Neuronal stem cell (in vitro differentiated cells): ENCODE measurements at regions not wholly inside any gene's neighbourhood (a gene's known extent, or its start where the extent isn't known, plus 50 kb on each side); places are given as distances from the start of the nearest gene placed in this dataset.

Source experiments
- DNase-seq: peaks from one replicate; pipeline ENCODE4 v3.0.0-alpha.2; 2013; ENCODE audit warnings: low spot score
- H2AFZ ChIP-seq: one replicate; pipeline ENCODE4 v1.6.1; 2013; ENCODE audit warnings: mild to moderate bottlenecking, low read length, inconsistent platforms
- H2AK5ac ChIP-seq: 2 replicates; pipeline ENCODE4 v1.6.1; 2013; ENCODE audit warnings: low read depth, mild to moderate bottlenecking, inconsistent platforms, low read length, moderate library complexity, mixed read lengths
- H2BK120ac ChIP-seq: 2 replicates; pipeline ENCODE4 v1.6.1; 2013; ENCODE audit warnings: low read depth, mild to moderate bottlenecking, inconsistent platforms, low read length, moderate library complexity, mixed read lengths
- H2BK12ac ChIP-seq: one replicate; pipeline ENCODE4 v1.6.1; 2013; ENCODE audit warnings: low read length, inconsistent platforms
- H2BK15ac ChIP-seq: 2 replicates; pipeline ENCODE4 v1.6.1; 2013; ENCODE audit warnings: mild to moderate bottlenecking, low read length, inconsistent platforms, mixed read lengths
- H2BK5ac ChIP-seq: one replicate; pipeline ENCODE4 v1.6.1; 2013; ENCODE audit warnings: inconsistent platforms, mild to moderate bottlenecking, low read length, moderate library complexity
- H3K14ac ChIP-seq: one replicate; pipeline ENCODE4 v1.6.1; 2013; ENCODE audit warnings: low read length, inconsistent platforms
- H3K18ac ChIP-seq: 2 replicates; pipeline ENCODE4 v1.6.1; 2013; ENCODE audit warnings: low read length, inconsistent platforms
- H3K23ac ChIP-seq: 2 replicates; pipeline ENCODE4 v1.6.1; 2013; ENCODE audit warnings: low read depth, mild to moderate bottlenecking, mixed read lengths, low read length, inconsistent platforms; ENCODE audit not compliant: poor library complexity
- H3K27ac ChIP-seq: replicated peaks from 3 replicates; pipeline ENCODE4 v1.5.1; 2013; ENCODE audit warnings: low read length, inconsistent platforms
- H3K27me3 ChIP-seq, 3 experiments: 2 replicates each; pipeline ENCODE4 v1.6.1; 2013; ENCODE audit warnings: low read length in 3 of 3, mild to moderate bottlenecking in 2 of 3, inconsistent platforms in 1 of 3, low read depth in 1 of 3, mixed read lengths in 1 of 3, moderate library complexity in 1 of 3; ENCODE audit not compliant: control insufficient read depth in 3 of 3, insufficient read depth in 3 of 3
- H3K36me3 ChIP-seq, 2 donors: replicated peaks in 1 of 2; 2 replicates each; pipeline ENCODE4 v1.6.1; 2013; ENCODE audit warnings: low read length in 2 of 2; ENCODE audit not compliant: control insufficient read depth in 2 of 2, insufficient read depth in 2 of 2
- H3K4ac ChIP-seq: 2 replicates; pipeline ENCODE4 v1.6.1; 2013; ENCODE audit warnings: inconsistent platforms, mild to moderate bottlenecking, low read length, moderate library complexity
- H3K4me1 ChIP-seq, 2 donors: 1 replicate in 1 of 2; 2 replicates in 1 of 2; pipeline ENCODE4 v1.6.1; 2013; ENCODE audit warnings: low read length in 2 of 2, low read depth in 1 of 2; ENCODE audit not compliant: control insufficient read depth in 2 of 2, insufficient read depth in 1 of 2
- H3K4me2 ChIP-seq: one replicate; pipeline ENCODE4 v1.6.1; 2013; ENCODE audit warnings: mild to moderate bottlenecking, low read length, inconsistent platforms; ENCODE audit not compliant: insufficient read depth, poor library complexity, severe bottlenecking
- H3K4me3 ChIP-seq, 2 donors: 2 replicates each; pipeline ENCODE4 v1.5.1; 2013; ENCODE audit warnings: low read length in 2 of 2, mild to moderate bottlenecking in 2 of 2, inconsistent platforms in 1 of 2, moderate library complexity in 1 of 2
- H3K79me1 ChIP-seq: one replicate; pipeline ENCODE4 v1.6.1; 2013; ENCODE audit warnings: low read depth, mild to moderate bottlenecking, inconsistent platforms, low read length, moderate library complexity
- H3K9ac ChIP-seq: one replicate; pipeline ENCODE4 v1.6.1; 2013; ENCODE audit warnings: mild to moderate bottlenecking, low read depth, low read length, inconsistent platforms; ENCODE audit not compliant: poor library complexity
- H3K9me3 ChIP-seq, 2 donors: replicated peaks in 1 of 2; 2 replicates each; pipeline versions ENCODE3 to v1.6.1; 2013; ENCODE audit warnings: low read length in 2 of 2, mild to moderate bottlenecking in 2 of 2, inconsistent platforms in 1 of 2, low read depth in 1 of 2, mixed read lengths in 1 of 2, moderate library complexity in 1 of 2; ENCODE audit not compliant: control insufficient read depth in 2 of 2, insufficient read depth in 1 of 2
- H4K8ac ChIP-seq: one replicate; pipeline ENCODE4 v1.6.1; 2013; ENCODE audit warnings: low read depth, mild to moderate bottlenecking, inconsistent platforms, low read length, moderate library complexity
- H4K91ac ChIP-seq: one replicate; pipeline ENCODE4 v1.6.1; 2013; ENCODE audit warnings: low read length, low read depth, mild to moderate bottlenecking, inconsistent platforms; ENCODE audit not compliant: poor library complexity
- WGBS, 2 donors: extraction: QIAGEN DNeasy Blood & Tissue Kit; methylation state at CpG; one replicate each; pipeline ENCODE4 v1.1.7; 2013; ENCODE audit warnings: missing lambda C conversion rate in 2 of 2, mixed read lengths in 1 of 2; ENCODE audit not compliant: insufficient read length in 2 of 2, insufficient replicate concordance in 1 of 2; ENCODE audit errors: extremely low coverage in 2 of 2; 5-methylcytosine and 5-hydroxymethylcytosine counted together

GRCh38 chr9:71363286-71363961 is 242.0 kb upstream of the TRPM3 start:
- Histone ChIP-seq H4K91ac (no peak overlapping the region), H3K23ac (no peak overlapping the region), H3K4me2 (no peak overlapping the region), H3K79me1 (no peaks in the 10 kb centered on the region), H3K9ac (no peak overlapping the region), H4K8ac (no peak overlapping the region), H2AFZ (no peak overlapping the region), H3K4ac (no peak overlapping the region), H3K36me3 (no peaks in the 10 kb centered on the region), H2BK120ac (no peak overlapping the region), H3K27me3 (no peaks in the 10 kb centered on the region), H2BK12ac (no peak overlapping the region), H3K9me3 (no peaks in the 10 kb centered on the region), H3K4me1 (peaks cover 2 to 6% of the 10 kb centered on the region in 2 donors), H3K27ac (no peak overlapping the region), H3K14ac (no peak overlapping the region), H2BK15ac (no peak overlapping the region), H2AK5ac (no peak overlapping the region), H2BK5ac (no peak overlapping the region), H3K4me3 (no peak overlapping the region), H3K18ac (no peak overlapping the region)
- WGBS, 2 donors, result no CpG with 5 or more reads among the region's 4 CpGs
- no peak for DNase-seq

- no CpG with 5 or more reads among the region's 2 CpGs for WGBS, 2 donors
- Histone ChIP-seq H3K9ac (no peak overlapping the region), H3K18ac (no peak overlapping the region), H2AK5ac (no peak overlapping the region), H2BK15ac (no peak overlapping the region), H3K27ac (no peak overlapping the region), H2BK120ac (no peak overlapping the region), H3K14ac (no peak overlapping the region), H4K91ac (no peak overlapping the region), H2AFZ (no peak overlapping the region), H3K27me3 (no peaks in the 10 kb centered on the region), H3K4me1 (peaks cover 2 to 4% of the 10 kb centered on the region in 2 donors), H3K36me3 (no peaks in the 10 kb centered on the region), H3K4me2 (no peak overlapping the region), H3K9me3 (no peaks in the 10 kb centered on the region), H3K4ac (no peak overlapping the region), H3K79me1 (no peaks in the 10 kb centered on the region), H2BK12ac (no peak overlapping the region), H4K8ac (no peak overlapping the region), H2BK5ac (no peak overlapping the region), H3K4me3 (no peak overlapping the region), H3K23ac (no peak overlapping the region)
- no peak for DNase-seq
Measured at GRCh38 chr9:71361357-71361756, 239.9 kb upstream of the TRPM3 start.

DNA sequence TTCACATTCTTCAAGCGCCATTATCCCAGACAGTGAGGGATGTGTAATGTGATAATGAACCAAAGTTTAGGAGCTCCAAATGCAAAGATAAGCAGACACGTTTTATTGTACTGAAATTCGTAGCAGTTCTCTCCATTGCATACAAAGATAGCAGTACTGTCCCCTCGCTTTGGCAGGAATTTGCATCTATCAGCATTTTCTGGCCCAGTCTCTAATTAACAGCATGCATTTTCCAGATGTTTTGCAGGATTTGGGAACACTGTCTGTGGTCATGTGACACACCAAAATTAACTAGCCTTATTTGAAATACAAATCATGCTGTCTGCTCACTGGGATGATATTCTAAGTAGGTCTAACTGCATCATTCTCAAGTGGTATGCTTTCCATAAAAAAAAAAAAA is 235.9 kb upstream of the TRPM3 start:
- Histone ChIP-seq H3K4me3 (no peak overlapping the region), H2BK120ac (no peak overlapping the region), H3K4me1 (peaks cover 0 to 4% of the 10 kb centered on the region in 2 donors), H3K4me2 (no peak overlapping the region), H2BK5ac (no peak overlapping the region), H3K27me3 (no peaks in the 10 kb centered on the region), H2AK5ac (no peak overlapping the region), H3K79me1 (no peaks in the 10 kb centered on the region), H2BK12ac (no peak overlapping the region), H3K36me3 (no peaks in the 10 kb centered on the region), H2AFZ (no peak overlapping the region), H2BK15ac (no peak overlapping the region), H3K23ac (no peak overlapping the region), H3K4ac (no peak overlapping the region), H3K9me3 (no peaks in the 10 kb centered on the region), H4K91ac (no peak overlapping the region), H3K14ac (no peak overlapping the region), H3K9ac (no peak overlapping the region), H3K18ac (no peak overlapping the region), H3K27ac (no peak overlapping the region), H4K8ac (no peak overlapping the region)
- WGBS, 2 donors, result no CpG with 5 or more reads among the region's 4 CpGs
- DNase-seq, result no peak

DNA sequence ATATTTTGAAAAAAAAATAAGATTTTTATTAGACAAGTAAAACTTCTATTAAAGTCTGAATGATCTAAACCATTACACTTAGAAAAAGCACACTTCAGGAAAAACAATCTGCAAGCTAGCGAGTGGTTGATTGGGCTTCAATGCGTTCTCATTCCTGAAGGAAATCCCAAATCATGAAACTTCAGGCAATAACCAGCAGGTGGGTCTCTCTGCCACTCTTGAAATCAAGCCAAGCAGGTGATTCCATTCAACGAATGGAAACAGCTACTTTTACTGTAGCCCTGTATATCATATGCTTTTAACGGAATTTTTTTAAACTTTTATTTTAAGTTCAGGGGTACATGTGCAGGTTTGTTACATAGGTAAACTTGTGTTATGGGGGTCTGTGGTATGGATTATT is 234.5 kb upstream of the TRPM3 start:
- H3K79me1 ChIP-seq, result no peaks in the 10 kb centered on the region
- no peak overlapping the region for H2BK12ac ChIP-seq
- no CpG with 5 or more reads among the region's 4 CpGs for WGBS, 2 donors
- H3K27me3 ChIP-seq, result no peaks in the 10 kb centered on the region
- H3K36me3 ChIP-seq, result no peaks in the 10 kb centered on the region
- H4K8ac ChIP-seq, result no peak overlapping the region
- no peaks in the 10 kb centered on the region for H3K9me3 ChIP-seq
- H3K4me2 ChIP-seq, result no peak overlapping the region
- no peak overlapping the region for H2AFZ ChIP-seq
- H3K14ac ChIP-seq, result no peak overlapping the region
- H2BK120ac ChIP-seq, result no peak overlapping the region
- DNase-seq, result peak; percentile 17
- no peak overlapping the region for H3K9ac ChIP-seq
- H2BK15ac ChIP-seq, result no peak overlapping the region
- H3K4ac ChIP-seq, result no peak overlapping the region
- peaks cover 0 to 4% of the 10 kb centered on the region in 2 donors for H3K4me1 ChIP-seq
- H3K27ac ChIP-seq, result no peak overlapping the region
- H2AK5ac ChIP-seq, result no peak overlapping the region
- no peak overlapping the region for H3K4me3 ChIP-seq
- no peak overlapping the region for H3K23ac ChIP-seq
- no peak overlapping the region for H2BK5ac ChIP-seq
- H4K91ac ChIP-seq, result no peak overlapping the region
- no peak overlapping the region for H3K18ac ChIP-seq
